Neuronal stem cell (in vitro differentiated cells): ENCODE measurements at regions not wholly inside any gene's neighbourhood (a gene's known extent, or its start where the extent isn't known, plus 50 kb on each side); places are given as distances from the start of the nearest gene placed in this dataset. TPM values are rescaled to one million over a fixed set of nuclear protein-coding genes. Genes with fewer than 3 reads are reported as not detected.
"Not testable (repeated sequence)": the region's sequence is repeated elsewhere in the genome, so short reads cannot be mapped to it uniquely, and the experiment has no call there.

Source experiments
- DNase-seq: peaks from one replicate; pipeline ENCODE4 v3.0.0-alpha.2; 2013; ENCODE audit warnings: low spot score
- H2AFZ ChIP-seq: one replicate; pipeline ENCODE4 v1.6.1; 2013; ENCODE audit warnings: mild to moderate bottlenecking, low read length, inconsistent platforms
- H2AK5ac ChIP-seq: 2 replicates; pipeline ENCODE4 v1.6.1; 2013; ENCODE audit warnings: low read depth, mild to moderate bottlenecking, inconsistent platforms, low read length, moderate library complexity, mixed read lengths
- H2BK120ac ChIP-seq: 2 replicates; pipeline ENCODE4 v1.6.1; 2013; ENCODE audit warnings: low read depth, mild to moderate bottlenecking, inconsistent platforms, low read length, moderate library complexity, mixed read lengths
- H2BK12ac ChIP-seq: one replicate; pipeline ENCODE4 v1.6.1; 2013; ENCODE audit warnings: low read length, inconsistent platforms
- H2BK15ac ChIP-seq: 2 replicates; pipeline ENCODE4 v1.6.1; 2013; ENCODE audit warnings: mild to moderate bottlenecking, low read length, inconsistent platforms, mixed read lengths
- H2BK5ac ChIP-seq: one replicate; pipeline ENCODE4 v1.6.1; 2013; ENCODE audit warnings: inconsistent platforms, mild to moderate bottlenecking, low read length, moderate library complexity
- H3K14ac ChIP-seq: one replicate; pipeline ENCODE4 v1.6.1; 2013; ENCODE audit warnings: low read length, inconsistent platforms
- H3K18ac ChIP-seq: 2 replicates; pipeline ENCODE4 v1.6.1; 2013; ENCODE audit warnings: low read length, inconsistent platforms
- H3K23ac ChIP-seq: 2 replicates; pipeline ENCODE4 v1.6.1; 2013; ENCODE audit warnings: low read depth, mild to moderate bottlenecking, mixed read lengths, low read length, inconsistent platforms; ENCODE audit not compliant: poor library complexity
- H3K27ac ChIP-seq: replicated peaks from 3 replicates; pipeline ENCODE4 v1.5.1; 2013; ENCODE audit warnings: low read length, inconsistent platforms
- H3K27me3 ChIP-seq, 3 experiments: 2 replicates each; pipeline ENCODE4 v1.6.1; 2013; ENCODE audit warnings: low read length in 3 of 3, mild to moderate bottlenecking in 2 of 3, inconsistent platforms in 1 of 3, low read depth in 1 of 3, mixed read lengths in 1 of 3, moderate library complexity in 1 of 3; ENCODE audit not compliant: control insufficient read depth in 3 of 3, insufficient read depth in 3 of 3
- H3K36me3 ChIP-seq, 2 donors: replicated peaks in 1 of 2; 2 replicates each; pipeline ENCODE4 v1.6.1; 2013; ENCODE audit warnings: low read length in 2 of 2; ENCODE audit not compliant: control insufficient read depth in 2 of 2, insufficient read depth in 2 of 2
- H3K4ac ChIP-seq: 2 replicates; pipeline ENCODE4 v1.6.1; 2013; ENCODE audit warnings: inconsistent platforms, mild to moderate bottlenecking, low read length, moderate library complexity
- H3K4me1 ChIP-seq, 2 donors: 1 replicate in 1 of 2; 2 replicates in 1 of 2; pipeline ENCODE4 v1.6.1; 2013; ENCODE audit warnings: low read length in 2 of 2, low read depth in 1 of 2; ENCODE audit not compliant: control insufficient read depth in 2 of 2, insufficient read depth in 1 of 2
- H3K4me2 ChIP-seq: one replicate; pipeline ENCODE4 v1.6.1; 2013; ENCODE audit warnings: mild to moderate bottlenecking, low read length, inconsistent platforms; ENCODE audit not compliant: insufficient read depth, poor library complexity, severe bottlenecking
- H3K4me3 ChIP-seq, 2 donors: 2 replicates each; pipeline ENCODE4 v1.5.1; 2013; ENCODE audit warnings: low read length in 2 of 2, mild to moderate bottlenecking in 2 of 2, inconsistent platforms in 1 of 2, moderate library complexity in 1 of 2
- H3K79me1 ChIP-seq: one replicate; pipeline ENCODE4 v1.6.1; 2013; ENCODE audit warnings: low read depth, mild to moderate bottlenecking, inconsistent platforms, low read length, moderate library complexity
- H3K9ac ChIP-seq: one replicate; pipeline ENCODE4 v1.6.1; 2013; ENCODE audit warnings: mild to moderate bottlenecking, low read depth, low read length, inconsistent platforms; ENCODE audit not compliant: poor library complexity
- H3K9me3 ChIP-seq, 2 donors: replicated peaks in 1 of 2; 2 replicates each; pipeline versions ENCODE3 to v1.6.1; 2013; ENCODE audit warnings: low read length in 2 of 2, mild to moderate bottlenecking in 2 of 2, inconsistent platforms in 1 of 2, low read depth in 1 of 2, mixed read lengths in 1 of 2, moderate library complexity in 1 of 2; ENCODE audit not compliant: control insufficient read depth in 2 of 2, insufficient read depth in 1 of 2
- H4K8ac ChIP-seq: one replicate; pipeline ENCODE4 v1.6.1; 2013; ENCODE audit warnings: low read depth, mild to moderate bottlenecking, inconsistent platforms, low read length, moderate library complexity
- H4K91ac ChIP-seq: one replicate; pipeline ENCODE4 v1.6.1; 2013; ENCODE audit warnings: low read length, low read depth, mild to moderate bottlenecking, inconsistent platforms; ENCODE audit not compliant: poor library complexity
- small RNA-seq: library from polyadenylated mRNA; stranded (forward); fragments of <200 nt; extraction: miRNeasy Mini kit (QIAGEN cat#:217004); gene quantifications from one replicate; pipeline ENCODE3, GENCODE V24; 2013; ENCODE audit not compliant: insufficient read depth

GRCh38 chrX:87167841-87168240 is 349.8 kb upstream of the KLHL4 start:
- Histone ChIP-seq H3K27ac (no peak overlapping the region), H3K36me3 (no peaks in the 10 kb centered on the region), H4K8ac (no peak overlapping the region), H3K4me2 (no peak overlapping the region), H2BK120ac (no peak overlapping the region), H4K91ac (no peak overlapping the region), H2BK5ac (no peak overlapping the region), H3K4me3 (no peak overlapping the region), H2BK15ac (no peak overlapping the region), H3K9me3 (no peaks in the 10 kb centered on the region), H3K9ac (no peak overlapping the region), H2AK5ac (no peak overlapping the region), H3K23ac (no peak overlapping the region), H2AFZ (no peak overlapping the region), H3K79me1 (no peaks in the 10 kb centered on the region), H3K4me1 (no peaks in the 10 kb centered on the region), H3K14ac (no peak overlapping the region), H3K18ac (no peak overlapping the region), H2BK12ac (no peak overlapping the region), H3K4ac (no peak overlapping the region), H3K27me3 (no peaks in the 10 kb centered on the region)
- no peak for DNase-seq

GRCh38 chrX:87178009-87178408 is 339.6 kb upstream of the KLHL4 start:
- not testable (repeated sequence) for H3K9me3 ChIP-seq, H3K4me2 ChIP-seq, H2AK5ac ChIP-seq, H3K4ac ChIP-seq, DNase-seq, H3K79me1 ChIP-seq, H2AFZ ChIP-seq, H3K36me3 ChIP-seq, H4K8ac ChIP-seq, H2BK12ac ChIP-seq, H4K91ac ChIP-seq, H3K27me3 ChIP-seq, H3K9ac ChIP-seq, H3K4me1 ChIP-seq, H3K14ac ChIP-seq, H3K27ac ChIP-seq, H2BK120ac ChIP-seq, H2BK5ac ChIP-seq, H3K18ac ChIP-seq, H2BK15ac ChIP-seq, H3K23ac ChIP-seq, H3K4me3 ChIP-seq

Small RNA genes in the stretch of these regions (small RNA-seq; reads per million reads assigned to genes)
- gene RF00279 (not detected), gene Z82210.1 (not detected)
